Esophagus muscularis mucosa (tissue), 3 donors: ENCODE measurements at regions not wholly inside any gene's neighbourhood (a gene's known extent, or its start where the extent isn't known, plus 50 kb on each side); places are given as distances from the start of the nearest gene placed in this dataset.

Experiments
- CTCF ChIP-seq, 3 experiments: fragments of 200-600 bp in 2 of 3; fragments of 450-650 bp in 1 of 3; sonication (generic) in 2 of 3; IDR thresholded peaks; one replicate each; pipeline ENCODE4 v1.5.1; 2017 to 2019; ENCODE audit warnings: antibody characterized with exemption in 3 of 3, mild to moderate bottlenecking in 2 of 3, moderate library complexity in 1 of 3
- POLR2A ChIP-seq: fragments of 450-650 bp; IDR thresholded peaks from one replicate; pipeline ENCODE4 v1.6.1; 2017; ENCODE audit warnings: antibody characterized with exemption, moderate library complexity, mild to moderate bottlenecking, low read depth

GRCh38 chr5:169408171-169408570 lies 107.2 kb upstream of the SLIT3 start:
- TF ChIP-seq CTCF (IDR thresholded peaks at IDR 0.05) = no peak
- TF ChIP-seq POLR2A = no peak
